LNCAP (cell line): ENCODE measurements at regions not wholly inside any gene's neighbourhood (a gene's known extent, or its start where the extent isn't known, plus 50 kb on each side); places are given as distances from the start of the nearest gene placed in this dataset.

Source experiments
- TF ChIP-seq, protein P1 (sequence below): fragments of 450-650 bp; IDR thresholded peaks from 2 replicates; pipeline ENCODE4 v1.5.1; 2017; ENCODE audit warnings: mild to moderate bottlenecking

DNA sequence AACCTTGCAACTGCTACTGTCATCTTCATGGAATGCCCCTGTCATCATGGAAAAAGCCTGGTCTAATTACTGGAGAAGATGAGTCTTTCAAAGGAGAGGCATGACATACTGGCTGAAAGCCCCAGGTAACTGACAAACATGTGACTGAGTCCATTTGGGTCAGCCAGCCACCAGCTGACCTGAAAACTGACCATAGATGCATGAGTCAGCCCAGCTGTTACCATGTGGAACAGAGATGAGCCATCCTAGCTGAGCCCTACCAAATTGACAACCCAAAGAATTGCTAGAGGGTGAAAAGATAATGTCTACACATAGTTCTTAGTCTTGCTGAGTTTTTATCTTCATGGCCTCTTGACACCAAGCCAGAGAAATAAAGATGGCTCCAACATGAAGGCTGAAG lies 311.8 kb downstream of the UTP18 start:
- TF ChIP-seq, protein P1, sequence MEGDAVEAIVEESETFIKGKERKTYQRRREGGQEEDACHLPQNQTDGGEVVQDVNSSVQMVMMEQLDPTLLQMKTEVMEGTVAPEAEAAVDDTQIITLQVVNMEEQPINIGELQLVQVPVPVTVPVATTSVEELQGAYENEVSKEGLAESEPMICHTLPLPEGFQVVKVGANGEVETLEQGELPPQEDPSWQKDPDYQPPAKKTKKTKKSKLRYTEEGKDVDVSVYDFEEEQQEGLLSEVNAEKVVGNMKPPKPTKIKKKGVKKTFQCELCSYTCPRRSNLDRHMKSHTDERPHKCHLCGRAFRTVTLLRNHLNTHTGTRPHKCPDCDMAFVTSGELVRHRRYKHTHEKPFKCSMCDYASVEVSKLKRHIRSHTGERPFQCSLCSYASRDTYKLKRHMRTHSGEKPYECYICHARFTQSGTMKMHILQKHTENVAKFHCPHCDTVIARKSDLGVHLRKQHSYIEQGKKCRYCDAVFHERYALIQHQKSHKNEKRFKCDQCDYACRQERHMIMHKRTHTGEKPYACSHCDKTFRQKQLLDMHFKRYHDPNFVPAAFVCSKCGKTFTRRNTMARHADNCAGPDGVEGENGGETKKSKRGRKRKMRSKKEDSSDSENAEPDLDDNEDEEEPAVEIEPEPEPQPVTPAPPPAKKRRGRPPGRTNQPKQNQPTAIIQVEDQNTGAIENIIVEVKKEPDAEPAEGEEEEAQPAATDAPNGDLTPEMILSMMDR, result no peak
